Right lobe of liver (tissue), 4 donors: ENCODE measurements at regions not wholly inside any gene's neighbourhood (a gene's known extent, or its start where the extent isn't known, plus 50 kb on each side); places are given as distances from the start of the nearest gene placed in this dataset.

Source experiments
- POLR2A ChIP-seq: fragments of 450-650 bp; IDR thresholded peaks from one replicate; pipeline ENCODE4 v1.6.1; 2017; ENCODE audit warnings: antibody characterized with exemption, mild to moderate bottlenecking
- TF ChIP-seq, protein P1 (sequence below), 4 donors: fragments of 200-600 bp in 3 of 4; fragments of 450-650 bp in 1 of 4; IDR thresholded peaks; one replicate each; pipeline versions ENCODE4 v1.5.1 to v1.8.0; 2016 to 2022; ENCODE audit warnings: antibody characterized with exemption in 4 of 4, mild to moderate bottlenecking in 2 of 4
- donor health status: DM: no; HTN: no; CAD: no.
- donor health status: DM: no; HTN: no; CAD: no.
- donor health status: DM: no; HTN: yes; CAD: no.

DNA sequence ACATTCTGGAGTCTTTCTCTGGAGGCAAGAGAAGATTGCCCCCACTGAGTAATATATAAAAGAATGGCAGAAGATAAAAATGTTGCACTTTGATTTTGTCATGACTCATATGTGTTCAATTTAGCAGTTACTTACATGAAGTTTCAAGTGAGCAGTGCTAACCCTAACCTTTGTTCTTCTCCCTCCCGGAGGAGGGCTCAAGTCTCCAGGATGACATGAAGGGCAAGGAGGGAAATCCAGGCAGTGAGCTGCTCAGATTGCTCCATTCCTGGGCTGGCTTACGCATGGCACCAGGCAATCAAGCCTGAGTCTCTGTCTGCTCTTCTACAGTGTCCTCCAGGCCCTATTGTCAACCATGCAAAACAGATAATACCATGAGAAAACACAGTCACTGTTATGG, 322.3 kb downstream of the DUSP6 start:
- TF ChIP-seq, protein P1, sequence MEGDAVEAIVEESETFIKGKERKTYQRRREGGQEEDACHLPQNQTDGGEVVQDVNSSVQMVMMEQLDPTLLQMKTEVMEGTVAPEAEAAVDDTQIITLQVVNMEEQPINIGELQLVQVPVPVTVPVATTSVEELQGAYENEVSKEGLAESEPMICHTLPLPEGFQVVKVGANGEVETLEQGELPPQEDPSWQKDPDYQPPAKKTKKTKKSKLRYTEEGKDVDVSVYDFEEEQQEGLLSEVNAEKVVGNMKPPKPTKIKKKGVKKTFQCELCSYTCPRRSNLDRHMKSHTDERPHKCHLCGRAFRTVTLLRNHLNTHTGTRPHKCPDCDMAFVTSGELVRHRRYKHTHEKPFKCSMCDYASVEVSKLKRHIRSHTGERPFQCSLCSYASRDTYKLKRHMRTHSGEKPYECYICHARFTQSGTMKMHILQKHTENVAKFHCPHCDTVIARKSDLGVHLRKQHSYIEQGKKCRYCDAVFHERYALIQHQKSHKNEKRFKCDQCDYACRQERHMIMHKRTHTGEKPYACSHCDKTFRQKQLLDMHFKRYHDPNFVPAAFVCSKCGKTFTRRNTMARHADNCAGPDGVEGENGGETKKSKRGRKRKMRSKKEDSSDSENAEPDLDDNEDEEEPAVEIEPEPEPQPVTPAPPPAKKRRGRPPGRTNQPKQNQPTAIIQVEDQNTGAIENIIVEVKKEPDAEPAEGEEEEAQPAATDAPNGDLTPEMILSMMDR (IDR thresholded peaks at IDR 0.05): no peak
- TF ChIP-seq POLR2A: no peak
